Kidney (tissue), 13 donors: ENCODE measurements at regions not wholly inside any gene's neighbourhood (a gene's known extent, or its start where the extent isn't known, plus 50 kb on each side); places are given as distances from the start of the nearest gene placed in this dataset.

Experiments used
- DNase-seq, 5 donors: peaks; one replicate each; pipeline ENCODE4 v3.0.0-alpha.2; 2013 to 2020
- FAIRE-seq: peaks from 2 replicates; lab custom pipeline; 2012; peaks lifted over from hg19 to GRCh38; lab: Jason Lieb, UNC
- H3K27ac ChIP-seq, 2 donors: one replicate each; pipeline ENCODE4 v1.7.0; 2013; ENCODE audit warnings: low read depth in 2 of 2, low read length in 2 of 2, inconsistent platforms in 1 of 2
- H3K27me3 ChIP-seq: one replicate; pipeline ENCODE4 v1.7.1; 2013; ENCODE audit warnings: low read length, inconsistent platforms; ENCODE audit not compliant: control insufficient read depth, insufficient read depth
- H3K36me3 ChIP-seq, 3 donors: one replicate each; pipeline versions ENCODE4 v1.7.0 to v1.7.1; 2013; ENCODE audit warnings: low read length in 3 of 3, control low read depth in 1 of 3, inconsistent platforms in 1 of 3; ENCODE audit not compliant: insufficient read depth in 3 of 3, control insufficient read depth in 2 of 3
- H3K4me1 ChIP-seq, 3 donors: one replicate each; pipeline versions ENCODE4 v1.7.0 to v1.7.1; 2013; ENCODE audit warnings: low read length in 3 of 3, inconsistent platforms in 1 of 3, low read depth in 1 of 3; ENCODE audit not compliant: control insufficient read depth in 2 of 3, insufficient read depth in 2 of 3
- H3K4me3 ChIP-seq, 3 donors: one replicate each; pipeline versions ENCODE4 v1.7.0 to v1.8.1; 2013; ENCODE audit warnings: low read length in 3 of 3, control low read depth in 1 of 3, inconsistent platforms in 1 of 3
- H3K9ac ChIP-seq, 3 donors: one replicate each; pipeline versions ENCODE4 v1.7.0 to v1.7.1; 2013; ENCODE audit warnings: low read length in 3 of 3, control low read depth in 1 of 3, inconsistent platforms in 1 of 3
- H3K9me3 ChIP-seq, 3 donors: one replicate each; pipeline versions ENCODE4 v1.7.0 to v1.7.1; 2013; ENCODE audit warnings: low read length in 3 of 3, control low read depth in 1 of 3, inconsistent platforms in 1 of 3; ENCODE audit not compliant: control insufficient read depth in 2 of 3, insufficient read depth in 1 of 3
- intact Hi-C: fragments of 100-400 bp; cut with DNase I; formaldehyde crosslinking; loops from one replicate; pipeline ENCODE4 v1.11.1; 2022
- TF ChIP-seq, protein P1 (sequence below): IDR thresholded peaks from 3 replicates; pipeline ENCODE4 v1.5.1; 2012; ENCODE audit warnings: mild to moderate bottlenecking, moderate library complexity, borderline replicate concordance; ENCODE audit not compliant: insufficient read depth; ENCODE audit errors: extremely low read depth
- donor health status: control.
- donor health status: control.
- donor health status: control.
- donor health status: control.
- donor health status: control.
- donor health status: DM: yes; HTN: yes; CAD: no.
- donor health status: Normal renal cell carcinoma (clear cell type).

DNA sequence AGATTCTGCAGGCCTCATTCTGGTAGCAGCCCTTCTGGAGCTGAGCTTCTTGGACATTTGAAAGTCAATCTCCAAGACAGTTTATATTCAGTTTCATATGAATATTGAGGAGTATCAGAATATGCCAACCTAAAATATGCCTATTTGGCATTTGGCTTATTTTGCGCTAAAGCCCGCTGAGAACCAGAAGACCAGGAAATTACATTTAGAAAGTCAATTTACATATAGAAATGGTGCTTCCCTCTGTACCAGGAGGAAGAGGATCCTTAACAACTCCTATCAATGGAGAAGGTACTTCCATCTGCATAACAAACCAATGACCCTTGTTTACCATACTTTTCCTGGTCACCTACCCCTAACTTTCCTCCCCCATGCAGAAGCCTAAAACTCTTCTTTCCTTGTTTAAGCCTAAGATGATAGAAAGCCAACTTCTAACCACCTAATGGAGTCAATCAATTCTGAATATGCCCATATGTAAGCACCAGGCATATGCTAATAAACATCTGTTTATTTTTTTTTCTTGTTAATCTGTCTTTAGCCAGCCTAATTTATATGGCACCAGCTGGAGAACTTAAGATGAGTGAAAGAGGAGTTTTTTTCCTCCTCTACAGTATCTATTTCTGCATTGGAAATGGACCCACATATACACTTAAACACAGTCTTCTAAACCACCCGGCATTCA lies 57.0 kb upstream of the DYNC1I2 start:
- no peak overlapping the region for H3K4me3 ChIP-seq
- intact Hi-C loops, result no loop called here
- no peaks in the 10 kb centered on the region for H3K27me3 ChIP-seq
- TF ChIP-seq, protein P1, sequence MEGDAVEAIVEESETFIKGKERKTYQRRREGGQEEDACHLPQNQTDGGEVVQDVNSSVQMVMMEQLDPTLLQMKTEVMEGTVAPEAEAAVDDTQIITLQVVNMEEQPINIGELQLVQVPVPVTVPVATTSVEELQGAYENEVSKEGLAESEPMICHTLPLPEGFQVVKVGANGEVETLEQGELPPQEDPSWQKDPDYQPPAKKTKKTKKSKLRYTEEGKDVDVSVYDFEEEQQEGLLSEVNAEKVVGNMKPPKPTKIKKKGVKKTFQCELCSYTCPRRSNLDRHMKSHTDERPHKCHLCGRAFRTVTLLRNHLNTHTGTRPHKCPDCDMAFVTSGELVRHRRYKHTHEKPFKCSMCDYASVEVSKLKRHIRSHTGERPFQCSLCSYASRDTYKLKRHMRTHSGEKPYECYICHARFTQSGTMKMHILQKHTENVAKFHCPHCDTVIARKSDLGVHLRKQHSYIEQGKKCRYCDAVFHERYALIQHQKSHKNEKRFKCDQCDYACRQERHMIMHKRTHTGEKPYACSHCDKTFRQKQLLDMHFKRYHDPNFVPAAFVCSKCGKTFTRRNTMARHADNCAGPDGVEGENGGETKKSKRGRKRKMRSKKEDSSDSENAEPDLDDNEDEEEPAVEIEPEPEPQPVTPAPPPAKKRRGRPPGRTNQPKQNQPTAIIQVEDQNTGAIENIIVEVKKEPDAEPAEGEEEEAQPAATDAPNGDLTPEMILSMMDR, result no peak
- H3K9ac ChIP-seq, result no peak overlapping the region
- FAIRE-seq, result no peak
- H3K4me1 ChIP-seq, result no peaks in the 10 kb centered on the region
- peaks cover 0 to 18% (median 0%) of the 10 kb centered on the region in 3 donors for H3K9me3 ChIP-seq
- DNase-seq, result no peak
- no peak overlapping the region for H3K27ac ChIP-seq
- no peaks in the 10 kb centered on the region for H3K36me3 ChIP-seq

DNA sequence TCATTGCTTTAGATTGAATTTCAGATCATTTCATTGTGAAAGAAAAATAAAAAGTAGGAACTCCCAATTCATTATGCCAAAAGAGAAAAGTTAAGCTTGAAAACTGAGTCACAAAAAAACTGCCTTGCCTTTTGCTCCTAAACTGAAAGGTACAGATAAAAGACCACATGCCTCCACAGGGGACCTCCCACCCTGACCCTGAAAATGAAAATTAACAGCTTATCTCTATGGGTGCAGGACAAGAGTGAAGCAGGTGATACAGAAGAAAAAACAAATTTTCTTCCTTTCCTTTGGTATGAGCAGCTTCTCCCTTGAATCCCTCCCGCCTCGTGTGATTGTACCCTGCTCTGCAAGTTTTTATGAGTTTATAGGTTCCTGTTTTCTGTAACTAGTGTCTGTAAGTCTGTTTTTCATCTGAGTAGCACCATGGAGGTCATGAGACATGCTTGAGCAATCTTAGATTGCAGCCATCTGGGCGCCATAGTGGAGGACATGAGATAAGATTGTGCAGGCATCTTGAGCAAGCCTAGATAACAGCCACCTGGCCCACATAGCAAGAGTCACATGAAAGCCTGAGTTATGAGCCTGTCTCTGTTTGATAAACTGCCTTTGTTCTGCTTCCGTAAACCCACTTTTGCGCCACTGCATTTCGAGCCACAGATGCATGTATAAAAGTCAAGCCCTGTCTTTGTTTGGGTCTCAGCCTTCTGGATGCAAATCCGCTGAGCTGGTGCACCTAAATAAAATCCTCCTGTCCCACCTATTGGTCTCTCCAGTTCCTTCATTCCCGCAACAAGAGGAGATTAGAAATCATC lies 56.2 kb upstream of the DYNC1I2 start:
- H3K9me3 ChIP-seq, result peaks cover 0 to 18% (median 0%) of the 10 kb centered on the region in 3 donors
- FAIRE-seq (no peak), DNase-seq (no peak)
- no peak overlapping the region for H3K9ac ChIP-seq
- TF ChIP-seq, protein P1, result no peak
- H3K27ac ChIP-seq, result no peak overlapping the region
- no peak overlapping the region for H3K4me3 ChIP-seq
- H3K27me3 ChIP-seq, result no peaks in the 10 kb centered on the region
- H3K36me3 ChIP-seq, result no peaks in the 10 kb centered on the region
- intact Hi-C loops, result no loop called here
- H3K4me1 ChIP-seq, result no peaks in the 10 kb centered on the region
